Endothelial cell of umbilical vein (primary cell): ENCODE measurements at regions not wholly inside any gene's neighbourhood (a gene's known extent, or its start where the extent isn't known, plus 50 kb on each side); places are given as distances from the start of the nearest gene placed in this dataset.
A peak's percentile ranks its signal among the peaks of the same experiment; 100 is the strongest.

Experiments used
- BruUV-seq: library from RNA; stranded (reverse); fragments of 400-500 nt; replicated peaks from 2 replicates; lab custom pipeline; 2021; lab: Mats Ljungman, UMichigan
- CTCF ChIA-PET: fragments of 300-600, 350-600 bp; sonication (Branson Sonifier 250); formaldehyde crosslinking; loops from one replicate; lab custom pipeline; 2021; ENCODE audit warnings: antibody characterized with exemption, inconsistent platforms; lab: Charles Lee
- POLR2A ChIA-PET: fragments of 300-600, 350-600 bp; sonication (Branson Sonifier 250); formaldehyde crosslinking; loops from one replicate; lab custom pipeline; 2021; ENCODE audit warnings: antibody characterized with exemption, inconsistent platforms; lab: Charles Lee
- DNase-seq: peaks from one replicate; pipeline ENCODE4 v3.0.0-alpha.2; 2011; ENCODE audit warnings: low read depth, low spot score
- FAIRE-seq: peaks from 2 replicates; lab custom pipeline; 2011; peaks lifted over from hg19 to GRCh38; lab: Jason Lieb, UNC
- H2AFZ ChIP-seq: 2 replicates; pipeline ENCODE4 v1.6.0; 2012; ENCODE audit warnings: low read depth, low read length, control low read depth, inconsistent platforms
- H3K27ac ChIP-seq: 2 replicates; pipeline ENCODE4 v1.5.1; 2011; ENCODE audit warnings: low read depth, mild to moderate bottlenecking, control low read depth, low read length, moderate library complexity; ENCODE audit not compliant: insufficient read depth
- H3K27me3 ChIP-seq, 2 experiments: 2 replicates each; pipeline versions ENCODE4 v1.6.0 to v1.6.1; 2011; ENCODE audit warnings: low read length in 2 of 2, mixed read lengths in 1 of 2; ENCODE audit not compliant: control insufficient read depth in 2 of 2, insufficient read depth in 2 of 2
- H3K36me3 ChIP-seq, 2 experiments: 2 replicates in 1 of 2; 3 replicates in 1 of 2; pipeline ENCODE4 v1.5.1; 2011; ENCODE audit warnings: low read length in 2 of 2, mild to moderate bottlenecking in 1 of 2, moderate library complexity in 1 of 2; ENCODE audit not compliant: control insufficient read depth in 2 of 2, insufficient read depth in 2 of 2; ENCODE audit errors: extremely low read depth in 1 of 2
- H3K4me1 ChIP-seq: 3 replicates; pipeline ENCODE4 v1.5.1; 2011; ENCODE audit warnings: mild to moderate bottlenecking, low read length; ENCODE audit not compliant: control insufficient read depth, insufficient read depth; ENCODE audit errors: extremely low read depth
- H3K4me2 ChIP-seq: 2 replicates; pipeline ENCODE4 v1.6.1; 2011; ENCODE audit warnings: low read length, control low read depth, mixed read lengths; ENCODE audit not compliant: insufficient read depth
- H3K4me3 ChIP-seq, 3 experiments: fragments of 200-600 bp in 1 of 3; sonication (generic), shearing (Covaris generic) in 1 of 3; replicated peaks in 1 of 3; 2 replicates each; pipeline ENCODE4 v1.5.1; 2011 to 2016; ENCODE audit warnings: control low read depth in 3 of 3, low read length in 3 of 3, mild to moderate bottlenecking in 2 of 3, inconsistent platforms in 1 of 3, low read depth in 1 of 3, moderate library complexity in 1 of 3; ENCODE audit not compliant: insufficient read depth in 1 of 3
- H3K79me2 ChIP-seq: 2 replicates; pipeline ENCODE4 v1.6.0; 2012; ENCODE audit warnings: low read length, inconsistent platforms; ENCODE audit not compliant: control insufficient read depth, insufficient read depth
- H3K9ac ChIP-seq: replicated peaks from 2 replicates; pipeline ENCODE3; 2011; ENCODE audit warnings: low read length, control low read depth; ENCODE audit not compliant: insufficient read depth; ENCODE audit errors: extremely low read depth
- H3K9me1 ChIP-seq: replicated peaks from 3 replicates; pipeline ENCODE4 v1.6.0; 2011; ENCODE audit warnings: mild to moderate bottlenecking, low read length; ENCODE audit not compliant: control insufficient read depth, insufficient read depth; ENCODE audit errors: extremely low read depth
- H3K9me3 ChIP-seq: replicated peaks from 2 replicates; pipeline ENCODE4 v1.5.1; 2012; ENCODE audit warnings: low read length, inconsistent platforms; ENCODE audit not compliant: control insufficient read depth, insufficient read depth
- H4K20me1 ChIP-seq: replicated peaks from 2 replicates; pipeline ENCODE3; 2011; ENCODE audit warnings: mild to moderate bottlenecking, low read length; ENCODE audit not compliant: control insufficient read depth, insufficient read depth; ENCODE audit errors: extremely low read depth
- FOS ChIP-seq: IDR thresholded peaks from 2 replicates; pipeline ENCODE4 v1.6.1; 2011; ENCODE audit warnings: mild to moderate bottlenecking, low read length, moderate library complexity, borderline replicate concordance; ENCODE audit not compliant: insufficient read depth
- JUN ChIP-seq: IDR thresholded peaks from 2 replicates; pipeline ENCODE4 v1.6.1; 2011; ENCODE audit warnings: borderline replicate concordance, low read depth; ENCODE audit not compliant: insufficient read length, insufficient read depth
- MYC ChIP-seq: IDR thresholded peaks from one replicate; pipeline ENCODE4 v1.6.1; 2011; ENCODE audit warnings: mild to moderate bottlenecking, low read depth, low read length
- POLR2AphosphoS5 ChIP-seq: IDR thresholded peaks from 2 replicates; pipeline ENCODE4 v1.6.1; 2012; ENCODE audit warnings: low read depth, mild to moderate bottlenecking, control low read depth, low read length, moderate library complexity; ENCODE audit not compliant: insufficient read depth
- dilution Hi-C: fragments of 300-500 bp; cut with MboI; formaldehyde crosslinking; loops from one replicate; pipeline ENCODE4 v1.15.0; 2019; ENCODE audit warnings: low sequenced_read_pairs; ENCODE audit not compliant: extremely low pct_ligation_motif_present
- intact Hi-C: fragments of 100-400 bp; cut with micrococcal nuclease; formaldehyde crosslinking; loops from one replicate; pipeline ENCODE4 v1.10.0; 2022
- TF ChIP-seq, protein P1 (sequence below), 2 donors: IDR thresholded peaks; 1 replicate in 1 of 2; 2 replicates in 1 of 2; pipeline ENCODE4 v1.5.1; 2011; ENCODE audit warnings: low read length in 2 of 2, mild to moderate bottlenecking in 2 of 2, moderate library complexity in 2 of 2, control low read depth in 1 of 2, inconsistent platforms in 1 of 2, low read depth in 1 of 2; ENCODE audit not compliant: insufficient read depth in 1 of 2; ENCODE audit errors: extremely low read depth in 1 of 2

GRCh38 chr5:98464737-98465330 lies 308.6 kb upstream of the RGMB start:
- Histone ChIP-seq H3K36me3 (no peaks in the 10 kb centered on the region), H4K20me1 (no peaks in the 10 kb centered on the region), H3K9me3 (no peaks in the 10 kb centered on the region), H3K4me3 (no peak overlapping the region), H3K27me3 (no peaks in the 10 kb centered on the region), H3K9ac (no peak overlapping the region), H3K4me1 (peaks cover 6% of the 10 kb centered on the region), H3K79me2 (no peaks in the 10 kb centered on the region), H3K9me1 (no peaks in the 10 kb centered on the region), H3K4me2 (no peak overlapping the region), H2AFZ (no peak overlapping the region), H3K27ac (no peak overlapping the region)
- DNase-seq (no peak), FAIRE-seq (no peak)
- TF ChIP-seq JUN, result no peak
- TF ChIP-seq, protein P1, sequence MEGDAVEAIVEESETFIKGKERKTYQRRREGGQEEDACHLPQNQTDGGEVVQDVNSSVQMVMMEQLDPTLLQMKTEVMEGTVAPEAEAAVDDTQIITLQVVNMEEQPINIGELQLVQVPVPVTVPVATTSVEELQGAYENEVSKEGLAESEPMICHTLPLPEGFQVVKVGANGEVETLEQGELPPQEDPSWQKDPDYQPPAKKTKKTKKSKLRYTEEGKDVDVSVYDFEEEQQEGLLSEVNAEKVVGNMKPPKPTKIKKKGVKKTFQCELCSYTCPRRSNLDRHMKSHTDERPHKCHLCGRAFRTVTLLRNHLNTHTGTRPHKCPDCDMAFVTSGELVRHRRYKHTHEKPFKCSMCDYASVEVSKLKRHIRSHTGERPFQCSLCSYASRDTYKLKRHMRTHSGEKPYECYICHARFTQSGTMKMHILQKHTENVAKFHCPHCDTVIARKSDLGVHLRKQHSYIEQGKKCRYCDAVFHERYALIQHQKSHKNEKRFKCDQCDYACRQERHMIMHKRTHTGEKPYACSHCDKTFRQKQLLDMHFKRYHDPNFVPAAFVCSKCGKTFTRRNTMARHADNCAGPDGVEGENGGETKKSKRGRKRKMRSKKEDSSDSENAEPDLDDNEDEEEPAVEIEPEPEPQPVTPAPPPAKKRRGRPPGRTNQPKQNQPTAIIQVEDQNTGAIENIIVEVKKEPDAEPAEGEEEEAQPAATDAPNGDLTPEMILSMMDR (IDR thresholded peaks at IDR 0.05; ENCODE audit: extremely low read depth in 1 of 2, insufficient read depth in 1 of 2, low read depth in 1 of 2, low read length in 2 of 2), result no peak
- TF ChIP-seq POLR2AphosphoS5, result no peak
- BruUV-seq, result no TSS peak
- POLR2A ChIA-PET, result no interaction called here
- intact Hi-C loops (no loop called here), dilution Hi-C loops (no loop called here)
- CTCF ChIA-PET, result no interaction called here

DNA sequence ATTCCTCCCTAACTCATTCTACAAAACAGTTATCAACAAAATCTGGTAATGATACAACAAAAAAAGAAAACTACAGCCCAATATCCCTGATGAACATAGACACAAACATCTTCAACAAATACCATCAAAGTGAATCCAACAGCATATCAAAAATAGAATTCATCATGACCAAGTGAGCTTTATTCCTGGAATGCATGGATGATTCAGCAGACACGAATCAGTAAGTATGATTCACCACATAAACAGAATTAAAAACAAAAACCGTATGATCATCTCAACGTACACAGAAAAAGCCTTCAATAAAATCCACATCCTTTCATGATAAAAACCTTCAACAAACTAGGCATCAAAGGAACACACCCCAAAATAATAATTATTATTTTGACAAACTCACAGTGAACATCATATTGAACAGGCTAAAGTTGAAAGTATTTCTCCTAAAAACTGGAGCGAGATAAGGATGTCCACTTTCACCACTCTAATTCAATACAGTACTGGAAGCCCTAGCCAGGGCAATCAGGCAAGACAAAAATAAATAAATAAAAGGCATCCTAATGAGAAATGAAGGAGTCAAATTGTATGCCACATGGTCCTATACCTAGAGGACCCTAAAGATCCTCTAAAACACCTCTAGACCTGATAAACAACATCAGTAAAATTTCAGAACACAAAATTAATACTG lies 305.1 kb upstream of the RGMB start:
- FAIRE-seq (peak; percentile 62), DNase-seq (peak; percentile 62)
- BruUV-seq, result no TSS peak
- intact Hi-C loops, result no loop called here
- no peaks in the 10 kb centered on the region for H3K79me2 ChIP-seq
- no peaks in the 10 kb centered on the region for H4K20me1 ChIP-seq
- CTCF ChIA-PET, result interaction anchor here (0.8 to 1.7 kb wide), 4 partner anchors 9 to 301 kb away, joined by 3 to 6 read pairs (median 4); no protein-coding TSS in a partner anchor
- H2AFZ ChIP-seq, result peak overlapping the region; percentile 62
- no peaks in the 10 kb centered on the region for H3K36me3 ChIP-seq
- peaks cover 6% of the 10 kb centered on the region for H3K4me1 ChIP-seq
- peak overlapping the region; percentile 49 for H3K27ac ChIP-seq
- H3K4me2 ChIP-seq, result peak overlapping the region; percentile 65
- peak overlapping the region; percentile 16 for H3K9ac ChIP-seq
- POLR2A ChIA-PET, result no interaction called here
- no peaks in the 10 kb centered on the region for H3K27me3 ChIP-seq
- TF ChIP-seq FOS (peak; percentile 97), MYC (no peak), JUN (peak; percentile 77)
- TF ChIP-seq, protein P1 (IDR thresholded peaks at IDR 0.05; ENCODE audit: extremely low read depth in 1 of 2, insufficient read depth in 1 of 2, low read depth in 1 of 2, low read length in 2 of 2), result no peak
- H3K9me3 ChIP-seq, result no peaks in the 10 kb centered on the region
- dilution Hi-C loops, result no loop called here
- no peak overlapping the region for H3K4me3 ChIP-seq
- H3K9me1 ChIP-seq, result no peaks in the 10 kb centered on the region
